PC-9 (cell line): ENCODE measurements at regions not wholly inside any gene's neighbourhood (a gene's known extent, or its start where the extent isn't known, plus 50 kb on each side); places are given as distances from the start of the nearest gene placed in this dataset.

Experiments used
- EZH2 ChIP-seq: fragments of 200-600 bp; sonication (generic); IDR thresholded peaks from 2 replicates; pipeline ENCODE4 v1.8.0; 2017; ENCODE audit warnings: antibody characterized with exemption, low read depth
- TF ChIP-seq, protein P1 (sequence below): fragments of 200-600 bp; sonication (generic); conservative IDR thresholded peaks from 2 replicates; pipeline ENCODE4 v1.6.1; 2017; ENCODE audit warnings: mixed run types, antibody characterized with exemption, mild to moderate bottlenecking, moderate library complexity

DNA sequence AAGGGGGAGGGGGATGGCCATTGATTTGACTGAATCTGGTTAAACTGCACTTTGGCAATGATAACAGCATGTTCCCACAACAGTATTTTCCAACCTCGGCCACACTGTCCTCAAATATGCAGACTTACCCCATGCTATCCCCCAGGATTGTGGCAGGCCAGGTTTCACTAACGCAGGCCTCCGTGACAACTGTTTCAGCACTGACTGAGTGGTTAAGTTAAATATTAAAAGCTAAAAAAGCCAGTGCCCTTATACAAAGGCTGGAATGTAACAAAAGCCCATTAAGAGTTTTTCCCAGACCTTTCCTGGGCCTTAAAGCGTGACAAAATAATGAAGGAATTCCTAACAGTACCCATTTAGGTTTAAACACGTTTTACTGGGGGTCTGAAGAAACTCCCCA lies 202.9 kb downstream of the USP25 start:
- TF ChIP-seq, protein P1, sequence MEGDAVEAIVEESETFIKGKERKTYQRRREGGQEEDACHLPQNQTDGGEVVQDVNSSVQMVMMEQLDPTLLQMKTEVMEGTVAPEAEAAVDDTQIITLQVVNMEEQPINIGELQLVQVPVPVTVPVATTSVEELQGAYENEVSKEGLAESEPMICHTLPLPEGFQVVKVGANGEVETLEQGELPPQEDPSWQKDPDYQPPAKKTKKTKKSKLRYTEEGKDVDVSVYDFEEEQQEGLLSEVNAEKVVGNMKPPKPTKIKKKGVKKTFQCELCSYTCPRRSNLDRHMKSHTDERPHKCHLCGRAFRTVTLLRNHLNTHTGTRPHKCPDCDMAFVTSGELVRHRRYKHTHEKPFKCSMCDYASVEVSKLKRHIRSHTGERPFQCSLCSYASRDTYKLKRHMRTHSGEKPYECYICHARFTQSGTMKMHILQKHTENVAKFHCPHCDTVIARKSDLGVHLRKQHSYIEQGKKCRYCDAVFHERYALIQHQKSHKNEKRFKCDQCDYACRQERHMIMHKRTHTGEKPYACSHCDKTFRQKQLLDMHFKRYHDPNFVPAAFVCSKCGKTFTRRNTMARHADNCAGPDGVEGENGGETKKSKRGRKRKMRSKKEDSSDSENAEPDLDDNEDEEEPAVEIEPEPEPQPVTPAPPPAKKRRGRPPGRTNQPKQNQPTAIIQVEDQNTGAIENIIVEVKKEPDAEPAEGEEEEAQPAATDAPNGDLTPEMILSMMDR: no peak
- no peak for TF ChIP-seq EZH2
